ENCODE measurements at regions not wholly inside any gene's neighbourhood (a gene's known extent, or its start where the extent isn't known, plus 50 kb on each side); places are given as distances from the start of the nearest gene placed in this dataset.

GRCh38 chr9:96044401-96044800, 168.9 kb downstream of the ERCC6L2 start:
- DNase-seq (ENCODE audit: extremely low read depth in 1 of 2, low read depth in 1 of 2) = no peak

DNA sequence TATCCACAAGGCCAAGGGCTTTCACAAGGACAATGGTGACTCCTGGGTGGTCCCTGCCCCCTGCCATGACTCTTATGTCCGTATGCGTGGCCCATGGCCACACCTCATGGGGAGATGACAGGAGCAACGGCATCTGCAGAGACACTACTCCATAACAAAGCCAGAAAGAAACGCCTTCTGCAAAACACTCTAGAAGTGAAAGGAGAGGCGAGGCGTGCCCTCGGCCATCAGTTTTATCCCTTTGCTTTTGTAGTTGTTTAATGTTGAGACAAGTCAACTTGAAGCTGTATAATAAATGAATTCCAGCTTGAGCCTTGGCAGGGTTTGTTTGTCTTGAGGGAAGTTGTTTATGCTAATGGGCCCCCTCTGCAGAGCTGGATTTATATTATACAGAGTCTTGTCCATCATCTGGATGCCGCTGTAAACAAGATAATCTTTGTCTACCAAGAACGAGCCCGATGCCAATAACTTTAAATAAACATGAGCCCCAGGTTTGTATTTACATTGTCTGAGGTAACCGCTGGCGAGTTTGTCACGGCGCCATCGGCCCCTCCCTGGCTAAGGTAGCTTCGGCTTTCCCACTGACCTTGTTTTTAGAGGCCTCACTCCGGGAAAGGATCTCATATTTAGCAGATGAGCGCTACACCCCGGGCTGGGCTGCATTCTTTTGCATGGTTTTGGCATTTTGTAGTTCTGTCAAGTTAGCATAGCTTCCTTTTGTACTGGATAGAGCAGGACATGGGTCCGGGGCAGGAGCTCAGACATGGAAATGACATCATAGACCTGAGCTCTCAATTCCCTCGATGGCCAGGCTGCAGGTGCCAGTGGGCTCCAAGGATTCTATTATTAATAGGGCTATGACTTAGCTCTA, 165.3 kb downstream of the ERCC6L2 start:
- DNase-seq (ENCODE audit: extremely low read depth in 1 of 2, low read depth in 1 of 2) = no peak

GRCh38 chr9:96038914-96039313, 163.4 kb downstream of the ERCC6L2 start:
- no peak for DNase-seq (ENCODE audit: extremely low read depth in 1 of 2, low read depth in 1 of 2)

GRCh38 chr9:96038271-96038670, 162.8 kb downstream of the ERCC6L2 start:
- no peak for DNase-seq (ENCODE audit: extremely low read depth in 1 of 2, low read depth in 1 of 2)

DNA sequence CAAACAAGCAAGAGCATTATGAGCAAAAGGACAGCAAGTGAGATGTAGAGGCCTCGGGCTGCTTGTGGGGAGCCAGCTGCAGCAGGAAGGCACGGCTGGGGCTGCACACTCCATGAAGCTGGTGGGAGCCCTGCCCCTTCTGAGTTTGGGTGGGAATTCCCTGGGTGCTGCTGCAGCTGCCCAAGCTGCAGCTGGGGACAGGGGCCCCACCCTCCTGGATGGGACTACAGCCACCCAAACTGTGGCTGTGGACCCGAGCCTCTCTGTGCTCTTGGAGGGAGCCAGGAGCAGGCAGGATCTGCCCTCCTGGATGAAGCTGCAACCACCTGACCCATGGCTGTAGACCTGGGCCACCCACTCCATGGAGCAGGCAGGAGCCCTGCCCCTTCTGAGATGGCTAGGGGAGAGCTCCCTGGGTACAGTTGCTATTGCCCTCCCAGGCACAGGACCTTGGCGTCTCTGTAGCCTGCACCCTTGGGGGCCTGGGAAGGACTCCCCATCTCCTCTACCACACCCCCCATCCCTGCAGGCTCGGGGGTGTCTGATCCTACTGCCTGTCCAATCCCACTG, 159.1 kb downstream of the ERCC6L2 start:
- no peak for DNase-seq (ENCODE audit: extremely low read depth in 1 of 2, low read depth in 1 of 2)

DNA sequence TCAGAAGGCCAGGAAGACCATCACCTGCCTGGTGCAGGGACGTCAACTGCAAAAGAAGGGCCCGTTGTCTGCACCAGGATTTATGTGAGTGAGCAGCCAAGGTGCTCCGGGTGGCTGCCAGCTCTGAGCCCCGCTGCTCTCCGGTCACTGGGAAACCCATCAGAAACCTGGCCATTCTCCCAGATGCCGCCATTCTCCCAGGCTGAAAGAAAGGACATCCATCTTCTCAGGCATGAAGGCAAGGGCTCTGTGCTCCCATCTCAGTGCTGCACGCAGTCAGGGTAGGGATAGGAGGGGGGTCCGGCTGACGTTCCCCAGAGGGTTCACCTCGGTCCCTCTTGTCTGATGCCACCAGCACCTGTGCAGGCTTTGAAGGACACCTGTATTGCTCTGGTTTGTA, 158.4 kb downstream of the ERCC6L2 start:
- DNase-seq (ENCODE audit: extremely low read depth in 1 of 2, low read depth in 1 of 2) = no peak

- no peak for DNase-seq (ENCODE audit: extremely low read depth in 1 of 2, low read depth in 1 of 2)
Observed at GRCh38 chr9:96031916-96032534, 156.5 kb downstream of the ERCC6L2 start.

- DNase-seq (ENCODE audit: extremely low read depth in 1 of 2, low read depth in 1 of 2) = no peak
Observed at GRCh38 chr9:96031366-96031824, 155.9 kb downstream of the ERCC6L2 start.

GRCh38 chr9:96029722-96030530, 154.4 kb downstream of the ERCC6L2 start:
- DNase-seq (ENCODE audit: extremely low read depth in 1 of 2, low read depth in 1 of 2) = no peak

- DNase-seq (ENCODE audit: extremely low read depth in 1 of 2, low read depth in 1 of 2) = no peak
Observed at GRCh38 chr9:96027251-96028131, 152.0 kb downstream of the ERCC6L2 start.

DNA sequence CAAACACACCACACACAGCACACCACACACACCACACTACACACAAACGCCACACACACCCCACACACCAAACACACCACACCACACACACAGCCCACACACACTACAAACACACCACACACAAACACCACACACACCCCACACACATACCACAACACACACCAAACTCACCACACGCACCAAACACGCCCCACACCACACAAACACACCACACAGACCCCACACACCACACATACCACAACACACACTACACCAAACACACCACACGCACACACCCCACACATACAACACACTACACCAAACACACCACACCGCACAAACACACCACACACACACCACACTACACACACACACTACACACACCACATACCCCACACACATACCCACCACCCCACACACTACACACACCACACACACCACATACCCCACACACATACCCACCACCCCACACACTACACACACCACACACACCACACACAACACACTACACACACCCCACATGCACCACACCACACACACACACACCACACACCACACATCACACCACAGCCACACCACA, 151.2 kb downstream of the ERCC6L2 start:
- no peak for DNase-seq (ENCODE audit: extremely low read depth in 1 of 2, low read depth in 1 of 2)

DNA sequence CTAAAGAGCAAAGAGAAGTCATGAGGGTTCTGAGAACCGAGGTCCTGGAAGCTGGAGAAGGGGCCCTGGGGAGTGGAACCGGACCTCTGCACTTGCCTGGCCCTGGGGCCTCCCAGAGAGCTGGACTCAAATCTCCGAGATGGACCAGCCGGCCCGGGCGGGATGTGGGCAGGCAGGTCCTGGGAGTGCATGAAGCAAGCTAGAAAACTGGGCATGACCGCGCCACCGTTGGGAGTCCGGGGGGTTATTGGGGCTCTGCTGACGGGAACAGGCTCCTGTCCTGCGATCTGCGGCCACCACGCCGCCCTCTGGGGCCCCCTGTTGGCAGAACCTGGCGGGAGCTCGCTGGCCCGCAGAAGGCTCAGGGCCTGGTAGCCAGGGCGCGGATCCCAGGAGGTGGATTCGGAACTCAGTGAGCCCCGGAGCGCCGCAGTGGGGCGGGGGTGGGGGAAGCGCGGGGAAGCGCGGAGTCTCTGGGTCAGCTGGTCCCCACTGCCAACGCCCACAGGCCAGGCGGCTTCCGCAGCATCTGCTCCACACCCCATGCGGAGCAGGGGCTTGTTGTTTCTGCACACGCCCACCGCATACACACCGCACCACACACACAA, 150.6 kb downstream of the ERCC6L2 start:
- DNase-seq (ENCODE audit: extremely low read depth in 1 of 2, low read depth in 1 of 2) = no peak

DNA sequence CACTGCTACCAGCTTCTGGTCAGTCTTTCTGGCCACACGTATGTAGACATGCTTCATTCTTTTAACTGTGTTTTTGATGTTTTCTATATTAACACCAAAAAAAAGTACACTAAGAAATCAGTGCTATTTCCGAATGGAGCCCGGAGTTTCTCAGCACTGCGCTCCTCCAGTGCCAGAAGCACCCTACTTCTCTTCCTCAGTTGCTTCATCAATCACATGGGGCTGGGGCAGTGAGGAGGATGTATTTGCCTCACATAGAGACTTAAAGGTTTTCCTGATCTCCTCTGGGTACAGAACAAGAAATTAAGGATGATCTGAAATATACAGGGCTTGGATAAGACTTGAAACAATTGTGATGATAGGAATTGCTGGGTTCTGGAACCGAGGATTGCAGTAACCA, 148.0 kb downstream of the ERCC6L2 start:
- no peak for DNase-seq (ENCODE audit: extremely low read depth in 1 of 2, low read depth in 1 of 2)

DNA sequence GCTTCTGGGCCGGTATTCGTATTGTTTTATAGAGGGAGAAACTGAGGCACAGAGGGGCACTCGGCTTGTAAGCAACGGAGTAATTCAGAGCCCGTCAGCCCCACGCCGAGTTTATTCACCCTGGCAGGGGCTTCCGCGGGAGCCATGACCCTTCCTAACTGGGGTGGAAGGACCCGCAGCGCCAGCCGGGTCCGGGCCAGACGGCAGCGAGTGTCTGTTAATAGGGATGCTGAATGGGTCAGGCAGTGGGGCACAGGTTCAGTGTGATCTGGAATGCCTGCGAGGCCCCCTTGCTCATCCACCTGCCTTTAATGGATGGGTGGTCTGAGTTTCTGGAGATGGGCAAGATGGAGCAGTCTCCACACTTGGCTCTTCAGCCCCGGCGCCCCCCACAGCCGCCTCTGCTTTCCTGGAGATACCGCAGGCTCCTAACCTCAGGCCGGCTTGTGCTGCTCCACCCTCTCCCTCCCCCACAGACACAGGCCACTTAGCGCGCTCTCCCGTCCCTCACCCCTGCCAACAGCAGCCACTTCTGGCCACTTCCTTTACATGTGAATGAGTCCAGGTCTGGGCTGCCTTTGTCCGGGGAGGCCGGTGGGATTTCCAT, 147.1 kb downstream of the ERCC6L2 start:
- DNase-seq (ENCODE audit: extremely low read depth in 1 of 2, low read depth in 1 of 2) = no peak

GRCh38 chr9:96021551-96022444, 146.3 kb downstream of the ERCC6L2 start:
- no peak for DNase-seq (ENCODE audit: extremely low read depth in 1 of 2, low read depth in 1 of 2)

DNA sequence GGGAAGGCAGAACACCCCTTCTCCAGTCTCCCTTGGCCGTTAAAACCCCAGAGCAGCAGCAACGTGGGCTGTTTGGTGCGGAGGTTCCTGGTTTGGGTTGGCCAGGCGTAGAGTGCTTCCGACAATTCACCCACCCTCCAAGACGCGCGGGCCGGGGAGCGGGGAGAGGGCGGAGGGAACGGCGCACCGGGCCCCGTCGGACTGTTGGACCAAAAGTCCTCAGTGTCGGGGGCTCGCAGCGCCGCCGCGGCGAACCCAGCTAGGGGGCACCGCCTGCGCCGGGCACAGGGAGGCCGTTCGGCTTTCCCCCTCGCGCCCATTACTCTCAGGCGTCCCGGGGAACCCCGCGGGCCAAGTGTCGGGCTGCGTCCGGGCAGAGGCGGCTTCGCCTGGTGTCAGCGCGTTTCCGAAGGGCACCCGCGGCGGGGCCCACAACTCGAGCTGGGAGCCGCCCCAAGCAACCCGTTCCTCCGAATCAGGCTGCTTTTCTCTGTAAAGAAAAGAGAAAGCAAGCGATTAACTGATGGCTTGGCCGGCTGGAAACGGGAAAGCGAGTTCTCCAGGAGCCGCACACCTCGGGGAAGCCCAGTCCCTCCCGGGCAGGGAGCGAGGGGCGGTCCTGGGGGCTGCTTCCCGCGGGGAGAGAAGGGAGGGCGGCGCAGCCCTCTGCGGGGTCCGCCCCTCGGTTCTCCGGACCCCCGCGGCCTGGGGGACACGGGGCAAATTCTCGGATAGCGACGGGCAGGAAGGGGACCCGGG, 145.5 kb downstream of the ERCC6L2 start:
- peak in 1 of 2 donors; percentile 45 for DNase-seq (ENCODE audit: extremely low read depth in 1 of 2, low read depth in 1 of 2)

GRCh38 chr9:96020300-96020791, 144.9 kb downstream of the ERCC6L2 start:
- DNase-seq (ENCODE audit: extremely low read depth in 1 of 2, low read depth in 1 of 2) = no peak

All from activated CD8-positive, alpha-beta memory T cell treated with anti-CD3 and anti-CD28 coated beads for 1 hour (primary cell).